NCI-H2107 treated with DMSO at 0.1 percent for 48 hours (cell line): ENCODE measurements at regions not wholly inside any gene's neighbourhood (a gene's known extent, or its start where the extent isn't known, plus 50 kb on each side); places are given as distances from the start of the nearest gene placed in this dataset.

Experiments used
- DNase-seq: peaks from one replicate; lab custom pipeline; 2025; ENCODE audit not compliant: unreplicated experiment; lab: John Stamatoyannopoulos, UW

DNA sequence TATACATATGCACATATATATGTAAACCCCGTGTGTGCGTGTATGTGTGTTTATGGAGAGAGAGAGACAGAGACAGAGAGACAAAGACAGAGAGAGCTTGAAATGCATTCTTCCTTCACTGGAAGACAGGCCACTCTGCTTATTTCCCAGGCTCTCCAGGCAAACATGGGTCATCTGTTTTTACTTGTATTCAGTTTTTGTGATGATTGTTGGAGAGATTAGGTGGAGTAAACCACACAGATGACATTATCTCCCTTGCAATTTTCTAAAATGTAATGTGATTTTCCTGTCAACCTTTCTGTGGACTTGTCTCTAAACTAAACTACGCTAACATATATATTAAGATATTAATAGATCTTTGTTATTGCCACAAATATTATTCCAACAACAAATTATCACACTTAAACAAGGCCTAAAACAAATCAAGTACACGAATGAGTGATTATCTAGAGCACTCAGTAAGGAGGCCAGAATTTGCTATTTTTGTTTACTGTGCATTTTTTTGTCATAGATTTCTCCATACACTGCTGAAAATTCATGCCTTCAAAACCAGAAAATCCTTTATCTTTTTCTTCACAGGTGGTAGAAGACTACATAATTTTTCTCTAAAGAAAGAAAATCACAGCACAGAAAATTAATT, 251.8 kb upstream of the SLIT2 start:
- no peak for DNase-seq

DNA sequence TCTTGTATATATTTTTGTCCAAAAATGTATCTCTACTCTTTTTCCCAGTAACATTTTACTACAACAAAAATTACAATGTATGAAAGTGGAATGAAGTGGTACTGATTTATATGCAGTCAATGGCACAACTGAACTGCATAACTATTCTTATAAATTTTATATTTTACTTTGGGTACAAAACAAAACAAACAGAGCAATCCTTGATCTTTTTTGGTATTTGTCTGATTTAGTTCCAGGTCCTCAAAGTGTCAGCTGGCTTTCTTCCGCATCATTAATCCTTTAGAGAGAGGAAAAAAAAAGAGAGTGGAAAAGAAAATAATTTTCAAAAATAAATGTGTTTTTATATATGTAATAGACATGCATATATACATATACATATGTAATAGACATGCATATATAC, 252.4 kb upstream of the SLIT2 start:
- no peak for DNase-seq

DNA sequence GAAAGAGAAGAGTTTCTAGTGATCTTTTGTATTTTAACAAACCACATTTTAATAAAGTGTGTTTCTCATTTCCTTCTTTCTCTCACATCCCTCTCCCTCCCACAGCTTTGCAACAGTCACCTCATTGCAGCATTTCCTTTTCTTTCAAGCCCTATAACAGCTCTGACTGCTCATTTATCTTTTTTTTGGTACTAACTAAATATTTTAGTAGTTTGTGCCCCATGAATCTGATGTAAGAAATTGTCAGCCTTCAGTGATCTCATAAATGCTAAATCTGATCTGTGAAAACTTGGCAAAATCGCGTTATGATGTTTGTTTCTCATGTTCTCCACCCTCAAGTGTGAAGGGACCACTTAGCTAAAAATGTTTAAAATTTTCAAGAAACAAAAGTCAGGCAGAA, 258.5 kb upstream of the SLIT2 start:
- DNase-seq = no peak

- no peak for DNase-seq
Measured at GRCh38 chr4:19992471-19993093, 259.1 kb upstream of the SLIT2 start.

DNA sequence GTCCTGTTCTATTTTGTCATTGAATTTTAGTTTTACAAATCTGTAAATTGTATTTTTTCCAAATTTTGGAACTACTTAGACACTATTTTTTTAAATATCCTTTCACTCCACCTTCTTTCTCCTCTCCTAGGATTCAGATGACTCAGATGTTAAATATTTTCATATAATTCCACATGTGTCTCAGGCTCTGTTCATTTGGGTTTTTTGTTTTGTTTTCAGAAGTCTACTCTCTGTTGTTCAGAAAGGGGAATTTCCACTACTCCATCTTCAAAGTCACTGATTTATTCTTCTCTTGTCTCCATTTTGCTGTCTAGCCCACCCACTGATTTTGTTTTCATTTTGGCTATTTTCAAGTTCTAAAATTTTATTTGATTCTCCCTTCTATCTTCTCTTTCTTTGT, 264.0 kb upstream of the SLIT2 start:
- no peak for DNase-seq

DNA sequence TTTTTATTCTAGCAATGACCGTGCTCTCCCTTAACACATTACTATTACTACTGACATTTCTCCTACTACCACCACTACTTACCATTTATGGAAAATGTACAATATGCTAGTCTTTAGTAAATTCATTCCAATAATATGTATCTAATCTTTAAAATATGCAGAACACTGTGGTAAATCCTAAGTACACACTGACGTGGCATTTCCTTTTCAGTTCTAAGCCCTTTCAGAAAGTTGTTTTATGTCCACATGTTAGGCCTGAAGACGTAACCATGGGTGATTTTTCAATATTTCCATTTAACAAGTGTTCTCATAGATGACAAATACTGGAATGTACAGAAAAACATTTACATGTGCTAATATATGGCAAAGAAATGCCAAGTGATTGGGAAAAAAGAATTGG, 268.6 kb upstream of the SLIT2 start:
- DNase-seq = no peak

DNA sequence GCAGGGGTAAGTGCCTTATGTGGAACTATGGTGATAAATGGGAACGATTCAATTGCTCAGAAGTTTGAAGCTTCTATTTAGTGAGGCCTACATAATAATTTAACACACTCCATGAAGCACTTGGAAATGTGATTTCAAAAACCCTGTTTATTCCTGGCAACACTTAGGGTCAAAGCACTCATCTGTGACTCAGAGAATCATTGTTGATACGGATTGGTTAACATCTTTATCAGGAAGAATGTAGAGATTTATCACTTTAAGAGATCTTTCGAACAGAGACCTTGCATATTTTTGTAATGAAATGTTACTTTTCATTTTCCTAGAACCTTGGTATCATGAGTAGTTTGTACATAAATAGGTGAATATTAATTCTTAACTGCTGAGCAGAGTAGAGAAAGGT, 269.1 kb upstream of the SLIT2 start:
- no peak for DNase-seq

GRCh38 chr4:19971829-19972228, 279.9 kb upstream of the SLIT2 start:
- no peak for DNase-seq

DNA sequence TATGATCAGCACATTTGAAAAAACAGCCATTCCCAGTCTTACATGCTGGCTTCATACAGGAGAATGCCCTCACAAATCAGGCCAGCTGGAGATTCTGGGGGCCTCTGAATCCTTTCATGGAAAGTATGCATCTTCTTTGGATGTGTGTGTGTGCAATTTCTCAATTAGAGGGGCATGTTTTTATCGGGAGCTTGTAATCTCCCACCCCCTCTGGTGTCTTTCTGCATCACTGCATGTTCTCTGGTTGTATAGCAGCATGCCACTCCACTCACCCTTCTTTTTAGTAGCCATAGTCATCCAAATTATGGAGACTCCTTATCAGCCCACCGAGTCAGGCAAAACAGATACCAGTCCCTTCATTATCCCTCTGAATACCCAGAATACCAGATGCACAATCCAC, 282.2 kb upstream of the SLIT2 start:
- DNase-seq = no peak

DNA sequence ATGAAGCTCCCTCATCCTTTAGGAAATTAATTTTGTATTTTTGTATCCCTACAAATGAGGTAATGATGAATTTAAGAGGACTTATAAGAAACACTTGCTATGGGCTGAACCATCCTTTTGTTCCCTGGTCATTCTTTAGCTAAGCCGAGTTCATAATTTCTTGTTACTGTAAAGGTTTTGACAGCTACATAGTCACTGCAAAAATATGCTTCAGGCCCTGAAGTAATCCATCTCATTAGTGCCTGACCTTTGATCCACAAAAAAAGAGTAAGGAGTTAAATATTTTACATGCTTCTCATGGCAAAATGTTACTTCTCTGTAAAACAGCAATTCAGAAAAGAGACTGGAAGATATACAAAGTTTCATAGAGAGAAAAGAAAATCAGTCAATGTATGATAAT, 290.6 kb upstream of the SLIT2 start:
- no peak for DNase-seq

- no peak for DNase-seq
Measured at GRCh38 chr4:19958848-19959247, 292.9 kb upstream of the SLIT2 start.

- no peak for DNase-seq
Measured at GRCh38 chr4:19947349-19947748, 304.4 kb upstream of the SLIT2 start.

GRCh38 chr4:19945979-19946380, 305.7 kb upstream of the SLIT2 start:
- no peak for DNase-seq

DNA sequence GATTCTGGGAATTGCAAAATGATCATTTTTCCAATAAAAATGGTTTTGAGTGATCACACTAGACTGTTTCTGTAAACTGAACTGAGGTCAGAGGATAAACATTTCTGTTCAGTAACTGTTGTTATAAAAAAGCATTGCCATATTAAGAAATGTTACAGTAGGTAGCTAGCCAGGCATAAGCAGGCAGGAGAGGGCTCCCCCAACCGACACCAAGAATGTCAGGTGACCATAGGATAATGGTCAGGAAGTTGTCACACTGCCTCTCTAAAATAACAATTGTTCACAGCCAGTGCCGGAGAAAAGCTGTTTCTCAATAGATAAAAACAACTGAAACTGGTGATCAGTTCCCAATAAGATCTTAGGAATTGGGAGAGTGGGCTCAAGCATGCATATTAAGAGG, 306.2 kb upstream of the SLIT2 start:
- DNase-seq = no peak

GRCh38 chr4:19944806-19945205, 306.9 kb upstream of the SLIT2 start:
- no peak for DNase-seq

DNA sequence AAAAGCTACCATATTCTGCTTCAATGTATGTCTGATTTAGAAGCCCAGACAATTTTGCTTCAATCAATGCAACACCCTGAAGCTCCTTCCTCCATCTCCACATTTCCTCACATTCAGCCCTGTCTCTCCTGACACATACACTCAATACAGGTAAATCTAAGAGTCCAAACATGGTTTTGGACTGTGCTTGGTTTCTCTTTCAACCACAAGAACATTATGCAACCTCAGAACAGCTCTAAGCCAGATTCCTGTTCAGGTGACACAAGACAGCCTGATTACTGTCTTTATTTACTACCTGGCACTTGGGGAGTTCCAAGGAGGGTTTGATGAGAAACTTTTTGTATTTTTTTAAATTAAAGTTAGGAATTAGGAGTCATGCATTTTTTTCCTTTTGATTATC, 307.5 kb upstream of the SLIT2 start:
- DNase-seq = no peak

DNA sequence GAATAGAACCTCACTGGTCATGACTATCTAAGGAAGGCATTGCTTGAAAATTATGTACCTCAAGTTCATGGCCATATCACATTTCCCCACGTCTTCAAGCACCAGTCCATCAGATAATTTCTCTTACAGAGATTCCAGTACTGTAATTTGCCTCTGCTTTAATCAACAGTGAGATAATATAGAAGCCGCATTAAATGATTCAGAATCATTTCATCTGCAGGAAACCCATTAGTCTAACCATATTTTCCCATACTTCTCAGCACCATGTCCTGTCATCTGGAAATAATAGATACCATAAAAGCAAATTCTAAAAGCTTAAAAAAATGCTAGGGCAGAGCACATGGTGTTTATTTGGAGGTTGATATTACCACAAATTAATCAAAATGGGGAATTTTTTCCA, 310.3 kb upstream of the SLIT2 start:
- DNase-seq = no peak

- DNase-seq = no peak
Measured at GRCh38 chr4:19940861-19941260, 310.8 kb upstream of the SLIT2 start.

- DNase-seq = no peak
Measured at GRCh38 chr4:19936476-19936875, 315.2 kb upstream of the SLIT2 start.

- DNase-seq = no peak
Measured at GRCh38 chr4:19930742-19931141, 321.0 kb upstream of the SLIT2 start.

GRCh38 chr4:19927381-19927780, 324.3 kb upstream of the SLIT2 start:
- DNase-seq = no peak

- DNase-seq = no peak
Measured at GRCh38 chr4:19925516-19925915, 326.2 kb upstream of the SLIT2 start.

GRCh38 chr4:19924761-19925160, 326.9 kb upstream of the SLIT2 start:
- no peak for DNase-seq
